SK-N-MC (cell line): ENCODE measurements at regions not wholly inside any gene's neighbourhood (a gene's known extent, or its start where the extent isn't known, plus 50 kb on each side); places are given as distances from the start of the nearest gene placed in this dataset.

ENCODE experiments used
- EZH2 ChIP-seq: fragments of 200-600 bp; sonication (generic); IDR thresholded peaks from one replicate; pipeline ENCODE4 v1.6.1; 2017; ENCODE audit warnings: antibody characterized with exemption
- POLR2AphosphoS5 ChIP-seq: IDR thresholded peaks from 2 replicates; pipeline ENCODE4 v1.6.1; 2012; ENCODE audit warnings: mild to moderate bottlenecking, low read depth, low read length, borderline replicate concordance

DNA sequence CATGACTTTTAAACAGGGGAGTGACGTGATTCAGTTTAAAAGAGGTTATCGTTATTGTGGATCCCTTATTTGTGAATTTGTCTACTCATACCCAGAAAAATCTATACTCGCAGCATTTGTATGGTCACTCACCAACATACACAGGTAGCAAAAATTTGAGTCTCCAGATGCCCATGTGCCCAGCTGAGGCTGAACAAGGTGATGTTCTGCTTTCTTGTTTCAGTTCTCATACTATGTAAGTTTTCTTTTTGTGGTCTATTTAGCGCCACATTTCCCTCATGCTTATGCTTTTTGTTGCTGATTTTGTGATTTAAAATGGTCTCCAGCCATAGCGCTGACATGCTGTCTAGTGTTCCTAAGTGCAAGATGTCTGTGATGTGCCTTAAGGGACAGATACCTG is 312.9 kb upstream of the SEMA3A start:
- TF ChIP-seq EZH2, result no peak
- TF ChIP-seq POLR2AphosphoS5, result no peak
